ENCODE measurements at regions not wholly inside any gene's neighbourhood (a gene's known extent, or its start where the extent isn't known, plus 50 kb on each side); places are given as distances from the start of the nearest gene placed in this dataset.

GRCh38 chr5:23007762-23008161 lies 154.6 kb upstream of the CDH12 start:
- Histone ChIP-seq H3K27me3 (ENCODE audit: control insufficient read depth, insufficient read depth, low read length) (no peaks in the 10 kb centered on the region), H3K4me3 (ENCODE audit: low read depth, low read length) (no peak overlapping the region), H3K36me3 (ENCODE audit: control insufficient read depth, insufficient read depth, low read length) (no peaks in the 10 kb centered on the region)
- DNase-seq (ENCODE audit: low read depth) (no peak), FAIRE-seq (no peak)
- TF ChIP-seq CTCF (IDR thresholded peaks at IDR 0.05; ENCODE audit: insufficient read depth, low read length, severe bottlenecking) = no peak

GRCh38 chr5:23007236-23007635 lies 154.1 kb upstream of the CDH12 start:
- peak; percentile 55 for FAIRE-seq
- Histone ChIP-seq H3K4me3 (ENCODE audit: low read depth, low read length) (no peak overlapping the region), H3K36me3 (ENCODE audit: control insufficient read depth, insufficient read depth, low read length) (no peaks in the 10 kb centered on the region), H3K27me3 (ENCODE audit: control insufficient read depth, insufficient read depth, low read length) (no peaks in the 10 kb centered on the region)
- no peak for TF ChIP-seq CTCF (IDR thresholded peaks at IDR 0.05; ENCODE audit: insufficient read depth, low read length, severe bottlenecking)
- no peak for DNase-seq (ENCODE audit: low read depth)

- H3K36me3 ChIP-seq (ENCODE audit: control insufficient read depth, insufficient read depth, low read length) = no peaks in the 10 kb centered on the region
- no peak for FAIRE-seq
- H3K27me3 ChIP-seq (ENCODE audit: control insufficient read depth, insufficient read depth, low read length) = no peaks in the 10 kb centered on the region
- no peak for DNase-seq (ENCODE audit: low read depth)
- no peak for TF ChIP-seq CTCF (IDR thresholded peaks at IDR 0.05; ENCODE audit: insufficient read depth, low read length, severe bottlenecking)
- no peak overlapping the region for H3K4me3 ChIP-seq (ENCODE audit: low read depth, low read length)
Observed at GRCh38 chr5:23001120-23001519, 148.0 kb upstream of the CDH12 start.

- no peak for FAIRE-seq
- Histone ChIP-seq H3K4me3 (ENCODE audit: low read depth, low read length) (no peak overlapping the region), H3K36me3 (ENCODE audit: control insufficient read depth, insufficient read depth, low read length) (no peaks in the 10 kb centered on the region), H3K27me3 (ENCODE audit: control insufficient read depth, insufficient read depth, low read length) (no peaks in the 10 kb centered on the region)
- DNase-seq (ENCODE audit: low read depth) = no peak
- TF ChIP-seq CTCF (IDR thresholded peaks at IDR 0.05; ENCODE audit: insufficient read depth, low read length, severe bottlenecking) = no peak
Observed at GRCh38 chr5:22998774-22999173, 145.6 kb upstream of the CDH12 start.

GRCh38 chr5:22998362-22998761 lies 145.2 kb upstream of the CDH12 start:
- Histone ChIP-seq H3K36me3 (ENCODE audit: control insufficient read depth, insufficient read depth, low read length) (no peaks in the 10 kb centered on the region), H3K4me3 (ENCODE audit: low read depth, low read length) (no peak overlapping the region), H3K27me3 (ENCODE audit: control insufficient read depth, insufficient read depth, low read length) (no peaks in the 10 kb centered on the region)
- TF ChIP-seq CTCF (IDR thresholded peaks at IDR 0.05; ENCODE audit: insufficient read depth, low read length, severe bottlenecking) = no peak
- FAIRE-seq (no peak), DNase-seq (ENCODE audit: low read depth) (no peak)

- TF ChIP-seq CTCF (IDR thresholded peaks at IDR 0.05; ENCODE audit: insufficient read depth, low read length, severe bottlenecking) = no peak
- H3K4me3 ChIP-seq (ENCODE audit: low read depth, low read length) = no peak overlapping the region
- H3K27me3 ChIP-seq (ENCODE audit: control insufficient read depth, insufficient read depth, low read length) = no peaks in the 10 kb centered on the region
- H3K36me3 ChIP-seq (ENCODE audit: control insufficient read depth, insufficient read depth, low read length) = no peaks in the 10 kb centered on the region
- FAIRE-seq = no peak
- no peak for DNase-seq (ENCODE audit: low read depth)
Observed at GRCh38 chr5:22988937-22989336, 135.8 kb upstream of the CDH12 start.

Data from bronchial epithelial cell (primary cell).